ENCODE measurements at regions not wholly inside any gene's neighbourhood (a gene's known extent, or its start where the extent isn't known, plus 50 kb on each side); places are given as distances from the start of the nearest gene placed in this dataset.
A peak's percentile ranks its signal among the peaks of the same experiment; 100 is the strongest.

DNA sequence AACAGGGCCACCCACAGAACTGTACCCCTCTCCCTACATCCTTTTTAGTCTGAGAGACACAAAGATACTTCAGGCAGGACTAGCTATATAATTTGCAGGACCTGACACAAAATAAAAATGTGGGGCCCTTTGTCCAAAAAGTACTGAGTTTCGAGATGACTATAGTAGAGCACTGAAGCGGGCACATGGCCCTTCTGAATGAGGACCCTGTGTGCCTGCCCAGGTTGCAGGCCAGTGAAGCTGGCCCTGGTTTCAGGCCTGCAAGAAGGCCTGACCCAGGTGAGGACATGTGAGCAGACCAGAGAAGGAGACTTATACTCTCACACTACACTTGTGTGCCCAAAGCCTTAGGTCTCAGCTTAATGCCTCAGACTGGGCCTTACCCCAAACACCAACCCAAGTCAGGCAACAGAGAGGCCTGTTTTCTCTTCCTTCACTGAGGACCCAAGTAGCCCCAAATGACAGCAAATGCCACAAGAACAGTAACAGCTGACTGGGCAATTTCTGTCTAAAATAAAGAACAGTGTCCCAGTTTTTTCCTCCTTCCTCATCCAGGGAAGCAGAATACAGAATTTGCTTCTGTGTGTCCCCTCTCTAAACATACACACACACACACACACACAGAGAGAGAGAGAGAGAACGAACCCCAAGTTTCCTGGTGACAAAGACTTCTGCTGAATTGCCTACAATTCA, 100.9 kb upstream of the ARHGEF3 start:
- Mint-ChIP-seq H3K4me1 (no peaks in the 10 kb centered on the region), H3K9me3 (peaks cover 3% of the 10 kb centered on the region; the same call in 1 of the 2 replicates), H3K36me3 (no peaks in the 10 kb centered on the region), H3K4me3 (no peak overlapping the region), H3K27me3 (ENCODE audit: low read depth) (no peaks in the 10 kb centered on the region), H3K27ac (peak overlapping the region; percentile 84; the same call in 1 of the 2 replicates)
- POLR2A ChIA-PET: no interaction called here
- DNase-seq (ENCODE audit: low spot score) (no peak), ATAC-seq (no peak)
- CTCF ChIA-PET: interaction anchor here (0.9 to 1.2 kb wide), 2 partner anchors 86 to 101 kb away, joined by 3 read pairs; partner anchors contain the start of gene ARHGEF3
- TF ChIP-seq, protein P1, sequence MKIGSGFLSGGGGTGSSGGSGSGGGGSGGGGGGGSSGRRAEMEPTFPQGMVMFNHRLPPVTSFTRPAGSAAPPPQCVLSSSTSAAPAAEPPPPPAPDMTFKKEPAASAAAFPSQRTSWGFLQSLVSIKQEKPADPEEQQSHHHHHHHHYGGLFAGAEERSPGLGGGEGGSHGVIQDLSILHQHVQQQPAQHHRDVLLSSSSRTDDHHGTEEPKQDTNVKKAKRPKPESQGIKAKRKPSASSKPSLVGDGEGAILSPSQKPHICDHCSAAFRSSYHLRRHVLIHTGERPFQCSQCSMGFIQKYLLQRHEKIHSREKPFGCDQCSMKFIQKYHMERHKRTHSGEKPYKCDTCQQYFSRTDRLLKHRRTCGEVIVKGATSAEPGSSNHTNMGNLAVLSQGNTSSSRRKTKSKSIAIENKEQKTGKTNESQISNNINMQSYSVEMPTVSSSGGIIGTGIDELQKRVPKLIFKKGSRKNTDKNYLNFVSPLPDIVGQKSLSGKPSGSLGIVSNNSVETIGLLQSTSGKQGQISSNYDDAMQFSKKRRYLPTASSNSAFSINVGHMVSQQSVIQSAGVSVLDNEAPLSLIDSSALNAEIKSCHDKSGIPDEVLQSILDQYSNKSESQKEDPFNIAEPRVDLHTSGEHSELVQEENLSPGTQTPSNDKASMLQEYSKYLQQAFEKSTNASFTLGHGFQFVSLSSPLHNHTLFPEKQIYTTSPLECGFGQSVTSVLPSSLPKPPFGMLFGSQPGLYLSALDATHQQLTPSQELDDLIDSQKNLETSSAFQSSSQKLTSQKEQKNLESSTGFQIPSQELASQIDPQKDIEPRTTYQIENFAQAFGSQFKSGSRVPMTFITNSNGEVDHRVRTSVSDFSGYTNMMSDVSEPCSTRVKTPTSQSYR (CRISPR knock-in tag; IDR thresholded peaks at IDR 0.05): no peak
- TF ChIP-seq CBFB (CRISPR knock-in tag; IDR thresholded peaks at IDR 0.05; ENCODE audit: low read depth) (no peak), ELF4 (CRISPR knock-in tag; IDR thresholded peaks at IDR 0.05; ENCODE audit: low read depth) (no peak), FOXP1 (CRISPR knock-in tag; IDR thresholded peaks at IDR 0.05; ENCODE audit: borderline replicate concordance) (no peak), ZNF138 (CRISPR knock-in tag; conservative IDR thresholded peaks at IDR 0.05) (no peak)
- TF ChIP-seq, protein P2, sequence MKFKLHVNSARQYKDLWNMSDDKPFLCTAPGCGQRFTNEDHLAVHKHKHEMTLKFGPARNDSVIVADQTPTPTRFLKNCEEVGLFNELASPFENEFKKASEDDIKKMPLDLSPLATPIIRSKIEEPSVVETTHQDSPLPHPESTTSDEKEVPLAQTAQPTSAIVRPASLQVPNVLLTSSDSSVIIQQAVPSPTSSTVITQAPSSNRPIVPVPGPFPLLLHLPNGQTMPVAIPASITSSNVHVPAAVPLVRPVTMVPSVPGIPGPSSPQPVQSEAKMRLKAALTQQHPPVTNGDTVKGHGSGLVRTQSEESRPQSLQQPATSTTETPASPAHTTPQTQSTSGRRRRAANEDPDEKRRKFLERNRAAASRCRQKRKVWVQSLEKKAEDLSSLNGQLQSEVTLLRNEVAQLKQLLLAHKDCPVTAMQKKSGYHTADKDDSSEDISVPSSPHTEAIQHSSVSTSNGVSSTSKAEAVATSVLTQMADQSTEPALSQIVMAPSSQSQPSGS (CRISPR knock-in tag; IDR thresholded peaks at IDR 0.05; ENCODE audit: borderline replicate concordance, low read depth): no peak
- TF ChIP-seq, protein P3, sequence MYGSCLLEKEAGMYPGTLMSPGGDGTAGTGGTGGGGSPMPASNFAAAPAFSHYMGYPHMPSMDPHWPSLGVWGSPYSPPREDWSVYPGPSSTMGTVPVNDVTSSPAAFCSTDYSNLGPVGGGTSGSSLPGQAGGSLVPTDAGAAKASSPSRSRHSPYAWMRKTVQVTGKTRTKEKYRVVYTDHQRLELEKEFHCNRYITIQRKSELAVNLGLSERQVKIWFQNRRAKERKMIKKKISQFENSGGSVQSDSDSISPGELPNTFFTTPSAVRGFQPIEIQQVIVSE (CRISPR knock-in tag; IDR thresholded peaks at IDR 0.05; ENCODE audit: borderline replicate concordance): no peak

DNA sequence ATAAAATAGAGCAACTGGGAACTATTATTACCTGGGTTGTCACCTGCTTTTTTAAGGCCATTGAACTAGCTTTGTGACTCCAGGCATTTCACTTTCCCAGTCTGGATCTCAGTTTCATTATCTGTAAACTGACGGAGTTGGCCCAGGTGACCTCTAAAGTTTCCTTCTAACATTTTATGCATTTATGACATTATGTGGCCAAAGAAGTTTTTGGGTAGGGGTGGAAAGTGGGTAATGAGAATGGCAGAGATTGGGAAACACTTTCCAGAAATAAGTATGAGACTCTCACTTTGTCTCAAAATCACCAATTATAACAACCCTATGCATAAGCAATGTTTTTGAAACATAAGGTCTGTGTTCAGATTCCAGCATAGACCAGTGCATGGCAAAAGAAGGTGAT, 99.1 kb upstream of the ARHGEF3 start:
- H3K27ac Mint-ChIP-seq: no peak overlapping the region
- no peak for DNase-seq (ENCODE audit: low spot score)
- no peak for ATAC-seq
- peaks cover 3% of the 10 kb centered on the region; the same call in 1 of the 2 replicates for H3K9me3 Mint-ChIP-seq
- CTCF ChIA-PET: no interaction called here
- TF ChIP-seq, protein P4, sequence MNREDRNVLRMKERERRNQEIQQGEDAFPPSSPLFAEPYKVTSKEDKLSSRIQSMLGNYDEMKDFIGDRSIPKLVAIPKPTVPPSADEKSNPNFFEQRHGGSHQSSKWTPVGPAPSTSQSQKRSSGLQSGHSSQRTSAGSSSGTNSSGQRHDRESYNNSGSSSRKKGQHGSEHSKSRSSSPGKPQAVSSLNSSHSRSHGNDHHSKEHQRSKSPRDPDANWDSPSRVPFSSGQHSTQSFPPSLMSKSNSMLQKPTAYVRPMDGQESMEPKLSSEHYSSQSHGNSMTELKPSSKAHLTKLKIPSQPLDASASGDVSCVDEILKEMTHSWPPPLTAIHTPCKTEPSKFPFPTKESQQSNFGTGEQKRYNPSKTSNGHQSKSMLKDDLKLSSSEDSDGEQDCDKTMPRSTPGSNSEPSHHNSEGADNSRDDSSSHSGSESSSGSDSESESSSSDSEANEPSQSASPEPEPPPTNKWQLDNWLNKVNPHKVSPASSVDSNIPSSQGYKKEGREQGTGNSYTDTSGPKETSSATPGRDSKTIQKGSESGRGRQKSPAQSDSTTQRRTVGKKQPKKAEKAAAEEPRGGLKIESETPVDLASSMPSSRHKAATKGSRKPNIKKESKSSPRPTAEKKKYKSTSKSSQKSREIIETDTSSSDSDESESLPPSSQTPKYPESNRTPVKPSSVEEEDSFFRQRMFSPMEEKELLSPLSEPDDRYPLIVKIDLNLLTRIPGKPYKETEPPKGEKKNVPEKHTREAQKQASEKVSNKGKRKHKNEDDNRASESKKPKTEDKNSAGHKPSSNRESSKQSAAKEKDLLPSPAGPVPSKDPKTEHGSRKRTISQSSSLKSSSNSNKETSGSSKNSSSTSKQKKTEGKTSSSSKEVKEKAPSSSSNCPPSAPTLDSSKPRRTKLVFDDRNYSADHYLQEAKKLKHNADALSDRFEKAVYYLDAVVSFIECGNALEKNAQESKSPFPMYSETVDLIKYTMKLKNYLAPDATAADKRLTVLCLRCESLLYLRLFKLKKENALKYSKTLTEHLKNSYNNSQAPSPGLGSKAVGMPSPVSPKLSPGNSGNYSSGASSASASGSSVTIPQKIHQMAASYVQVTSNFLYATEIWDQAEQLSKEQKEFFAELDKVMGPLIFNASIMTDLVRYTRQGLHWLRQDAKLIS (CRISPR knock-in tag; IDR thresholded peaks at IDR 0.05; ENCODE audit: borderline replicate concordance): no peak
- TF ChIP-seq FOXJ3 (CRISPR knock-in tag; IDR thresholded peaks at IDR 0.05; ENCODE audit: borderline replicate concordance) (no peak), RELA (CRISPR knock-in tag; IDR thresholded peaks at IDR 0.05; ENCODE audit: borderline replicate concordance) (no peak), MXD4 (CRISPR knock-in tag; IDR thresholded peaks at IDR 0.05; ENCODE audit: borderline replicate concordance) (no peak)
- POLR2A ChIA-PET: no interaction called here
- H3K4me3 Mint-ChIP-seq: no peak overlapping the region
- no peaks in the 10 kb centered on the region for H3K36me3 Mint-ChIP-seq
- peaks cover under 1% of the 10 kb centered on the region; the same call in 1 of the 2 replicates for H3K4me1 Mint-ChIP-seq
- H3K27me3 Mint-ChIP-seq (ENCODE audit: low read depth): no peaks in the 10 kb centered on the region

DNA sequence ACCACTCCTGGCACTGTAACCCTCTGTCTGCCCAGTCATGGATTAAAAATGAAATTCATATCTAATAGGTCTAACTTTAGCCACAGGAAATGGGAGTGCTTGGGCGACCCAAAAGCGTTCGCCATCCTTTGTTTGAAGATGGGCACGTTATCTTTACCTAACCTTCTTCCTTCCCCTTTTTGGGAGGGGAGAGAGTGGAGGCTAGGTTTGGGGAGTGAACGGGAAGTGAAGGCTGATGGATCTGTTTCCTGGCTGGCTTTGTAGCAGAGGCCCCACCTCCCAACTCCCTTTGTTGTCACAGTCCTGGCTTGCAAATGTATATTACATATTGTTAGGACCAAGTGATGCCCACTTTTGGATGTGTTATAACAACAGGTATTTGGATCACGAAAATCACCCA, 98.1 kb upstream of the ARHGEF3 start:
- ATAC-seq (no peak), DNase-seq (ENCODE audit: low spot score) (no peak)
- Mint-ChIP-seq H3K27ac (no peak overlapping the region), H3K4me1 (peaks cover 3% of the 10 kb centered on the region; the same call in 1 of the 2 replicates), H3K9me3 (peaks cover 3% of the 10 kb centered on the region; the same call in 1 of the 2 replicates), H3K36me3 (no peaks in the 10 kb centered on the region), H3K27me3 (ENCODE audit: low read depth) (no peaks in the 10 kb centered on the region), H3K4me3 (no peak overlapping the region)
- ChIA-PET CTCF (no interaction called here), POLR2A (no interaction called here)
- TF ChIP-seq, protein P5, sequence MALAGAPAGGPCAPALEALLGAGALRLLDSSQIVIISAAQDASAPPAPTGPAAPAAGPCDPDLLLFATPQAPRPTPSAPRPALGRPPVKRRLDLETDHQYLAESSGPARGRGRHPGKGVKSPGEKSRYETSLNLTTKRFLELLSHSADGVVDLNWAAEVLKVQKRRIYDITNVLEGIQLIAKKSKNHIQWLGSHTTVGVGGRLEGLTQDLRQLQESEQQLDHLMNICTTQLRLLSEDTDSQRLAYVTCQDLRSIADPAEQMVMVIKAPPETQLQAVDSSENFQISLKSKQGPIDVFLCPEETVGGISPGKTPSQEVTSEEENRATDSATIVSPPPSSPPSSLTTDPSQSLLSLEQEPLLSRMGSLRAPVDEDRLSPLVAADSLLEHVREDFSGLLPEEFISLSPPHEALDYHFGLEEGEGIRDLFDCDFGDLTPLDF (CRISPR knock-in tag; IDR thresholded peaks at IDR 0.05): no peak
- TF ChIP-seq MXD4 (CRISPR knock-in tag; IDR thresholded peaks at IDR 0.05; ENCODE audit: borderline replicate concordance) (no peak), ZNF263 (CRISPR knock-in tag; IDR thresholded peaks at IDR 0.05; ENCODE audit: low read depth) (no peak), JAZF1 (CRISPR knock-in tag; IDR thresholded peaks at IDR 0.05) (no peak), ZNF219 (CRISPR knock-in tag; IDR thresholded peaks at IDR 0.05; ENCODE audit: borderline replicate concordance) (no peak)
- TF ChIP-seq, protein P6, sequence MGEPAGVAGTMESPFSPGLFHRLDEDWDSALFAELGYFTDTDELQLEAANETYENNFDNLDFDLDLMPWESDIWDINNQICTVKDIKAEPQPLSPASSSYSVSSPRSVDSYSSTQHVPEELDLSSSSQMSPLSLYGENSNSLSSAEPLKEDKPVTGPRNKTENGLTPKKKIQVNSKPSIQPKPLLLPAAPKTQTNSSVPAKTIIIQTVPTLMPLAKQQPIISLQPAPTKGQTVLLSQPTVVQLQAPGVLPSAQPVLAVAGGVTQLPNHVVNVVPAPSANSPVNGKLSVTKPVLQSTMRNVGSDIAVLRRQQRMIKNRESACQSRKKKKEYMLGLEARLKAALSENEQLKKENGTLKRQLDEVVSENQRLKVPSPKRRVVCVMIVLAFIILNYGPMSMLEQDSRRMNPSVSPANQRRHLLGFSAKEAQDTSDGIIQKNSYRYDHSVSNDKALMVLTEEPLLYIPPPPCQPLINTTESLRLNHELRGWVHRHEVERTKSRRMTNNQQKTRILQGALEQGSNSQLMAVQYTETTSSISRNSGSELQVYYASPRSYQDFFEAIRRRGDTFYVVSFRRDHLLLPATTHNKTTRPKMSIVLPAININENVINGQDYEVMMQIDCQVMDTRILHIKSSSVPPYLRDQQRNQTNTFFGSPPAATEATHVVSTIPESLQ (CRISPR knock-in tag; IDR thresholded peaks at IDR 0.05): no peak
- TF ChIP-seq, protein P2 (CRISPR knock-in tag; IDR thresholded peaks at IDR 0.05; ENCODE audit: borderline replicate concordance, low read depth): no peak
